Upper lobe of right lung (tissue), 1 donor: ENCODE measurements at regions not wholly inside any gene's neighbourhood (a gene's known extent, or its start where the extent isn't known, plus 50 kb on each side); places are given as distances from the start of the nearest gene placed in this dataset.
A peak's percentile ranks its signal among the peaks of the same experiment; 100 is the strongest.

Experiments used
- ATAC-seq: fragments of 200-7000 bp; cut with Tn5 transposase; one replicate; pipeline ENCODE4 v1.9.1; 2020; ENCODE audit warnings: mild to moderate bottlenecking, moderate library complexity
- DNase-seq: peaks from one replicate; pipeline ENCODE4 v3.0.0-alpha.2; 2020
- H3K27ac ChIP-seq: fragments of 200-600 bp; one replicate; pipeline ENCODE4 v1.8.0; 2022
- H3K27me3 ChIP-seq: fragments of 200-600 bp; one replicate; pipeline ENCODE4 v1.8.0; 2022; ENCODE audit warnings: mild to moderate bottlenecking
- H3K36me3 ChIP-seq: fragments of 200-600 bp; one replicate; pipeline ENCODE4 v1.8.0; 2022
- H3K4me1 ChIP-seq: fragments of 200-600 bp; one replicate; pipeline ENCODE4 v1.8.0; 2022
- H3K4me3 ChIP-seq: fragments of 200-600 bp; one replicate; pipeline ENCODE4 v1.8.0; 2022; ENCODE audit warnings: mild to moderate bottlenecking
- H3K9me3 ChIP-seq: fragments of 200-600 bp; one replicate; pipeline ENCODE4 v1.8.0; 2022
- CTCF ChIP-seq: fragments of 200-600 bp; IDR thresholded peaks from one replicate; pipeline ENCODE4 v1.8.0; 2022; ENCODE audit warnings: antibody characterized with exemption
- intact Hi-C: fragments of 100-400 bp; cut with DNase I; formaldehyde crosslinking; loops from one replicate; pipeline ENCODE4 v1.11.0; 2022
- donor health status: DM: no; HTN: yes; CAD: no; lungs with severe emphysema.

- peak; percentile 97 for TF ChIP-seq CTCF
- Histone ChIP-seq H3K36me3 (no peaks in the 10 kb centered on the region), H3K9me3 (no peaks in the 10 kb centered on the region), H3K4me1 (peaks cover 4% of the 10 kb centered on the region), H3K27me3 (no peaks in the 10 kb centered on the region), H3K27ac (no peak overlapping the region), H3K4me3 (no peak overlapping the region)
- peak; percentile 93 for ATAC-seq
- intact Hi-C loops: loop anchor here (5.0 to 10.0 kb wide), 4 partner anchors 264 to 384 kb away; no protein-coding TSS in a partner anchor
- no peak for DNase-seq
Measured at GRCh38 chr5:148730942-148731898, 76.9 kb upstream of the HTR4 start.

GRCh38 chr5:148732692-148733091, 78.4 kb upstream of the HTR4 start:
- Histone ChIP-seq H3K9me3 (no peaks in the 10 kb centered on the region), H3K27ac (no peak overlapping the region), H3K36me3 (no peaks in the 10 kb centered on the region), H3K4me3 (no peak overlapping the region), H3K4me1 (peaks cover 4% of the 10 kb centered on the region), H3K27me3 (no peaks in the 10 kb centered on the region)
- no peak for TF ChIP-seq CTCF
- DNase-seq (no peak), ATAC-seq (no peak)
- intact Hi-C loops: loop anchor here (5.0 to 10.0 kb wide), 4 partner anchors 262 to 382 kb away; no protein-coding TSS in a partner anchor

GRCh38 chr5:148733601-148734438, 79.5 kb upstream of the HTR4 start:
- DNase-seq: no peak
- intact Hi-C loops: loop anchor here (5.0 to 10.0 kb wide), 4 partner anchors 261 to 381 kb away; no protein-coding TSS in a partner anchor

GRCh38 chr5:148734518-148734917, 80.2 kb upstream of the HTR4 start:
- ATAC-seq (no peak), DNase-seq (no peak)
- H3K27me3 ChIP-seq: no peaks in the 10 kb centered on the region
- H3K4me1 ChIP-seq: peaks cover 4% of the 10 kb centered on the region
- no peak for TF ChIP-seq CTCF
- no peaks in the 10 kb centered on the region for H3K36me3 ChIP-seq
- intact Hi-C loops: loop anchor here (5.0 to 10.0 kb wide), 4 partner anchors 260 to 380 kb away; no protein-coding TSS in a partner anchor
- no peaks in the 10 kb centered on the region for H3K9me3 ChIP-seq
- H3K4me3 ChIP-seq: no peak overlapping the region
- no peak overlapping the region for H3K27ac ChIP-seq

More at GRCh38 chr5:148733601-148734438, 79.5 kb upstream of the HTR4 start:
- no peak overlapping the region for H3K27ac ChIP-seq
- no peaks in the 10 kb centered on the region for H3K36me3 ChIP-seq
- peak; percentile 75 for TF ChIP-seq CTCF
- H3K4me1 ChIP-seq: peaks cover 4% of the 10 kb centered on the region
- peak; percentile 77 for ATAC-seq
- no peaks in the 10 kb centered on the region for H3K9me3 ChIP-seq
- H3K4me3 ChIP-seq: no peak overlapping the region
- no peaks in the 10 kb centered on the region for H3K27me3 ChIP-seq

GRCh38 chr5:148735301-148735835, 81.0 kb upstream of the HTR4 start:
- Histone ChIP-seq H3K9me3 (no peaks in the 10 kb centered on the region), H3K36me3 (no peaks in the 10 kb centered on the region), H3K27ac (no peak overlapping the region), H3K4me3 (no peak overlapping the region), H3K4me1 (peaks cover 9% of the 10 kb centered on the region), H3K27me3 (no peaks in the 10 kb centered on the region)
- ATAC-seq: peak; percentile 16
- TF ChIP-seq CTCF: no peak
- DNase-seq: no peak
- intact Hi-C loops: loop anchor here (10.0 kb wide), 3 partner anchors 259 to 379 kb away; no protein-coding TSS in a partner anchor
